Body of pancreas (tissue), 4 donors: ENCODE measurements at regions not wholly inside any gene's neighbourhood (a gene's known extent, or its start where the extent isn't known, plus 50 kb on each side); places are given as distances from the start of the nearest gene placed in this dataset.

Experiments used
- POLR2A ChIP-seq, 3 donors: fragments of 450-650 bp; IDR thresholded peaks; one replicate each; pipeline ENCODE4 v1.6.1; 2016; ENCODE audit warnings: antibody characterized with exemption in 3 of 3, mild to moderate bottlenecking in 2 of 3
- TF ChIP-seq, protein P1 (sequence below), 7 experiments: fragments of 450-650 bp in 4 of 7; fragments of 200-600 bp in 3 of 7; sonication (generic) in 3 of 7; IDR thresholded peaks; one replicate each; pipeline ENCODE4 v1.5.1; 2016 to 2019; ENCODE audit warnings: antibody characterized with exemption in 7 of 7

DNA sequence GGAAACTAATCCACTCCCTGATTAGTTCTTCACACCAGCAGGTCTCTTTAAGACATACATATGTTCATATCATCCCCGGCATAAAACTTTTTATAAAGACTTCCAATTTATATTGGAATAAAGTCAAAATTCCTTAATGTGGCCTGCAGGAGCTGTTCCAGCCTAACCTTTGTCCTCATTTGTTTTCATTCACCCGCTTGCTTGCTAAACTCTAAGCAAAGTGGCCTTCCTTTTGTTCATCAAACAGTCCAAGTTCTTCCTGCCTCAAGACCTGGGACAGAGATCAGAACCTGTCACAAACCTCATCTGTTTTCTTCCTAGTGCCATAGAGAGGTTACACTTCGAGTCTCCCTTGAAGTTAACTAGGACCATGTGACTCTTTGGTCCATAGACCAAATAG lies 339.4 kb upstream of the ID2 start:
- TF ChIP-seq, protein P1, sequence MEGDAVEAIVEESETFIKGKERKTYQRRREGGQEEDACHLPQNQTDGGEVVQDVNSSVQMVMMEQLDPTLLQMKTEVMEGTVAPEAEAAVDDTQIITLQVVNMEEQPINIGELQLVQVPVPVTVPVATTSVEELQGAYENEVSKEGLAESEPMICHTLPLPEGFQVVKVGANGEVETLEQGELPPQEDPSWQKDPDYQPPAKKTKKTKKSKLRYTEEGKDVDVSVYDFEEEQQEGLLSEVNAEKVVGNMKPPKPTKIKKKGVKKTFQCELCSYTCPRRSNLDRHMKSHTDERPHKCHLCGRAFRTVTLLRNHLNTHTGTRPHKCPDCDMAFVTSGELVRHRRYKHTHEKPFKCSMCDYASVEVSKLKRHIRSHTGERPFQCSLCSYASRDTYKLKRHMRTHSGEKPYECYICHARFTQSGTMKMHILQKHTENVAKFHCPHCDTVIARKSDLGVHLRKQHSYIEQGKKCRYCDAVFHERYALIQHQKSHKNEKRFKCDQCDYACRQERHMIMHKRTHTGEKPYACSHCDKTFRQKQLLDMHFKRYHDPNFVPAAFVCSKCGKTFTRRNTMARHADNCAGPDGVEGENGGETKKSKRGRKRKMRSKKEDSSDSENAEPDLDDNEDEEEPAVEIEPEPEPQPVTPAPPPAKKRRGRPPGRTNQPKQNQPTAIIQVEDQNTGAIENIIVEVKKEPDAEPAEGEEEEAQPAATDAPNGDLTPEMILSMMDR (IDR thresholded peaks at IDR 0.05): no peak
- TF ChIP-seq POLR2A (IDR thresholded peaks at IDR 0.05): no peak
